Stimulated activated CD4-positive, alpha-beta T cell treated with anti-CD3 and anti-CD28 coated beads, Interleukin-4, amount 100 ng/mL, for 48 hours (primary cell): ENCODE measurements at regions not wholly inside any gene's neighbourhood (a gene's known extent, or its start where the extent isn't known, plus 50 kb on each side); places are given as distances from the start of the nearest gene placed in this dataset.
"Not testable (repeated sequence)": the region's sequence is repeated elsewhere in the genome, so short reads cannot be mapped to it uniquely, and the experiment has no call there.

Experiments used
- DNase-seq, 2 donors: peaks; one replicate each; pipeline ENCODE4 v3.0.0-alpha.2; 2020; ENCODE audit warnings: low read depth in 2 of 2

- no peak for DNase-seq
Observed at GRCh38 chr2:67571785-67572718, 174.9 kb downstream of the ETAA1 start.

- no peak for DNase-seq
Observed at GRCh38 chr2:67572721-67573435, 175.7 kb downstream of the ETAA1 start.

GRCh38 chr2:67574230-67574629, 177.1 kb downstream of the ETAA1 start:
- no peak for DNase-seq

GRCh38 chr2:67576226-67576625, 179.1 kb downstream of the ETAA1 start:
- DNase-seq: no peak

- DNase-seq: no peak
Observed at GRCh38 chr2:67576991-67577390, 179.9 kb downstream of the ETAA1 start.

- no peak for DNase-seq
Observed at GRCh38 chr2:67579216-67579615, 182.1 kb downstream of the ETAA1 start.

- no peak for DNase-seq
Observed at GRCh38 chr2:67579806-67580205, 182.7 kb downstream of the ETAA1 start.

GRCh38 chr2:67581751-67582150, 184.6 kb downstream of the ETAA1 start:
- DNase-seq: no peak

GRCh38 chr2:67583185-67583584, 186.1 kb downstream of the ETAA1 start:
- DNase-seq: no peak

- DNase-seq: no peak
Observed at GRCh38 chr2:67585400-67585799, 188.3 kb downstream of the ETAA1 start.

- not testable (repeated sequence) for DNase-seq
Observed at GRCh38 chr2:67589121-67589520, 192.0 kb downstream of the ETAA1 start.

GRCh38 chr2:67594522-67594921, 197.4 kb downstream of the ETAA1 start:
- not testable (repeated sequence) for DNase-seq

- DNase-seq: no peak
Observed at GRCh38 chr2:67596871-67597270, 199.7 kb downstream of the ETAA1 start.

- DNase-seq: no peak
Observed at GRCh38 chr2:67599561-67599960, 202.4 kb downstream of the ETAA1 start.

GRCh38 chr2:67600222-67600871, 203.2 kb downstream of the ETAA1 start:
- DNase-seq: no peak

GRCh38 chr2:67600946-67601345, 203.8 kb downstream of the ETAA1 start:
- DNase-seq: no peak

- DNase-seq: no peak
Observed at GRCh38 chr2:67604360-67604759, 207.2 kb downstream of the ETAA1 start.

GRCh38 chr2:67612576-67613042, 215.5 kb downstream of the ETAA1 start:
- no peak for DNase-seq

- DNase-seq: no peak
Observed at GRCh38 chr2:67613227-67613626, 216.1 kb downstream of the ETAA1 start.

GRCh38 chr2:67614454-67614853, 217.3 kb downstream of the ETAA1 start:
- DNase-seq: no peak

- no peak for DNase-seq
Observed at GRCh38 chr2:67616749-67617148, 219.6 kb downstream of the ETAA1 start.

GRCh38 chr2:67619204-67619603, 222.1 kb downstream of the ETAA1 start:
- no peak for DNase-seq
